AG09319 (cell line): ENCODE measurements at regions not wholly inside any gene's neighbourhood (a gene's known extent, or its start where the extent isn't known, plus 50 kb on each side); places are given as distances from the start of the nearest gene placed in this dataset.

Experiments
- DNase-seq: peaks from one replicate; pipeline ENCODE4 v3.0.0-alpha.2; 2010; ENCODE audit warnings: low read depth; ENCODE audit errors: extremely low read depth
- TF ChIP-seq, protein P1 (sequence below): IDR thresholded peaks from 2 replicates; pipeline ENCODE4 v1.5.1; 2011; ENCODE audit warnings: low read depth, mild to moderate bottlenecking, inconsistent platforms, low read length, moderate library complexity

DNA sequence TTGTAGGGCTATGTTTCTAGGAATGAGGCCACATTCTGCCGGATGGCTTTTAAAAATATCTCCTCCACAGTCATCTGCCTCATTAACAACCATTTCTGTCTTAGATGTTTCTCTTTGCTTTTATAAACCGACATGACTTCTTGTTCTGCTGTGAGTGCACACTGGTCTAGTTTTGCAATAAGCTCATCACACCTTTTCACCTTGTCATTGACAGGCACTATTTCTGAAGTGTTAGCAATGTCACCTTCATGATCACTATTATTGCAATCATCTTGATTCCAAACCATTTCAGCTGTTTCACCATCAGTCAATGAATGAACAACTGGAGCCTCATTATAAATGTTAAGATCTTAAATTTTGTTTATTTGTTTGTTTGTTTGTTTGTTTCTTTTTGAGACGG, 523.7 kb upstream of the DSEL start:
- DNase-seq: no peak
- TF ChIP-seq, protein P1, sequence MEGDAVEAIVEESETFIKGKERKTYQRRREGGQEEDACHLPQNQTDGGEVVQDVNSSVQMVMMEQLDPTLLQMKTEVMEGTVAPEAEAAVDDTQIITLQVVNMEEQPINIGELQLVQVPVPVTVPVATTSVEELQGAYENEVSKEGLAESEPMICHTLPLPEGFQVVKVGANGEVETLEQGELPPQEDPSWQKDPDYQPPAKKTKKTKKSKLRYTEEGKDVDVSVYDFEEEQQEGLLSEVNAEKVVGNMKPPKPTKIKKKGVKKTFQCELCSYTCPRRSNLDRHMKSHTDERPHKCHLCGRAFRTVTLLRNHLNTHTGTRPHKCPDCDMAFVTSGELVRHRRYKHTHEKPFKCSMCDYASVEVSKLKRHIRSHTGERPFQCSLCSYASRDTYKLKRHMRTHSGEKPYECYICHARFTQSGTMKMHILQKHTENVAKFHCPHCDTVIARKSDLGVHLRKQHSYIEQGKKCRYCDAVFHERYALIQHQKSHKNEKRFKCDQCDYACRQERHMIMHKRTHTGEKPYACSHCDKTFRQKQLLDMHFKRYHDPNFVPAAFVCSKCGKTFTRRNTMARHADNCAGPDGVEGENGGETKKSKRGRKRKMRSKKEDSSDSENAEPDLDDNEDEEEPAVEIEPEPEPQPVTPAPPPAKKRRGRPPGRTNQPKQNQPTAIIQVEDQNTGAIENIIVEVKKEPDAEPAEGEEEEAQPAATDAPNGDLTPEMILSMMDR: no peak

DNA sequence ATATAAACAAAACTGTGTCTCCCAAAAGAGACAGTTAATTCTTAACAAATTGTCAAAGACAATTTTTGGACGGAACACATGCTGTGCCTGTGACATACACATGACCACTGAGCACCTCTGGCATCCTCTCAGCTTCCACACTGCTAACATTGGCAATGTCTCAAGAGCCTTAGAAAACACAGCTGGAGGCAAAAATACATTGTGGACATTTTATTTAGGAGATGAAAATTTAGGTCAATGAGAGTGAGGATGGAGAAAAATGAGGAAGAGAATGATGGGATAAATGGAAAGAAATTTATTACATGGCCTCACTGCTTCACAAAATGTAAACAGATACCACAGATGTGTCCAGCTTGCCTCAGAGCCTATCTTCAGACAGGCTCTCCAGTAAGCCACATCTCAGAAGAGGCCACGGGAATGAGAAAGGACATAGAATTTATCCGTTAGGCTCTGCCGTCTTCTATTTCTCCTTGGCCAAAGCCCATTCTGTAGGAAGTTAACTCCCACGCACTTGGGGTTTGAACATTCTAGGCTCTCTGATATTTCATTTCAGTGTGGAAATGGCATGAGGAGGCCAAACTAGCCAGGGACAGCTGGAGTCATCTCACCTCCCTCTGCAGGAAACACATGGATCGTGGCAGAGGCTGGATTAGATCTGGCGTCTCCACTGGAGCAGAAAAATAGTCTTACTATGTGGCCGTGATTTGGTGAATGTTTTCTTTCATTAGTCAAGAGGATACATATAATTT, 519.4 kb upstream of the DSEL start:
- TF ChIP-seq, protein P1: no peak
- DNase-seq: no peak

DNA sequence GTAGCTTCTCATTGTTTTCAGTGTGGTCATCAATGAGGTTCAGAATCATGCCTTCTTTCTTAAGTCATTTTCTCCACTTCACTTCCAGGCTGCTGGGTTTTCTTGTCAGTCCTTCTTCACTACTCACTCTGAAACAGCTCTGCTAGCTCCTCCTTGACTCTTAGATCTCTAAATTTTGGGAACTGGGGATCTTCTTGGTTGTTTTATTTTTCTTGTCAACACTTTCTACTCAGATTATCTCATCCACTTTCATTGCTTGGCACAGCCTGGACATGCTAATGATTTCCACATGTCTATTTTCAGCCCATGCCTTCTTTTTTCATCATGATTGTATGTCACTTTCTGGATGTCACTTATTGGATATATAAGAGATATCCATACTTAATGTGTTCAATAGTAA, 517.8 kb upstream of the DSEL start:
- DNase-seq: peak; percentile 27
- TF ChIP-seq, protein P1: no peak

DNA sequence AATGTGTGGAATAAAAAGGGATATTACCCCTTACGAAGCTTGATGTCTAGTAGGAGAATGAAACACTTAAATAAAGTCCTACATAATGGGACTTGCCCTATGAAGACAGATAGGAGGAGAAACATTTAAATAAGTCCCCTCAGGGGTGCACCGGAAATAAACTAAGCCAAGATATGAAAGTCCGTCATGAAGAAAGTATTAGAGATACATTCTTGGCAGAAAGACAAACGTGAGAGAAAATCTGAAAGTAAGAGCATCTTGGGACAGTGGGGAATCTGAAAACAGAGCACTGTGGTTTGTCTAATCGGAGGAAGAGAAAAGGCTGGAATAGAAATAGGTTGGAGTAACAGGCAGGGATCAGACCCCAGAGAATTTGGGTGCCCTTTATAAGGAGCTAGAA, 516.9 kb upstream of the DSEL start:
- DNase-seq: no peak
- TF ChIP-seq, protein P1: no peak

DNA sequence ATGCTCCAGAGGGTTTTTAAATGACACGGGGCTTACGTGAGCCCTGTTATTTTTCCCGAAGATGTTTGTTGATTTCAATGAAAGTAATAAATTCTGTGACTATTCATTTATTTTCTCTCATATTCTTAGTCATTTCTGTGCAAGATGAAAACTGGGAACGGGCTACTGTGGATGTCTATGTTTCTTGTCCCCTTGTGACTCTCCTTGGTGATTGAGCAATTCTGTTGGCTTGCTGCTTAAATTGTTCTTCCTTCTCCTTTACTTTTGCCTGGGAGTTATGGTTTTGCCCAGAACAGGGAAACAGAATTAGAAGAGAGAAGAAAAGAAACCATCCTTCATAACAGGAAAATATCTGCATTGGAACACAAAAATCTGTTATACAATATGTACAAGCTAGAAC, 508.2 kb upstream of the DSEL start:
- TF ChIP-seq, protein P1: no peak
- no peak for DNase-seq

DNA sequence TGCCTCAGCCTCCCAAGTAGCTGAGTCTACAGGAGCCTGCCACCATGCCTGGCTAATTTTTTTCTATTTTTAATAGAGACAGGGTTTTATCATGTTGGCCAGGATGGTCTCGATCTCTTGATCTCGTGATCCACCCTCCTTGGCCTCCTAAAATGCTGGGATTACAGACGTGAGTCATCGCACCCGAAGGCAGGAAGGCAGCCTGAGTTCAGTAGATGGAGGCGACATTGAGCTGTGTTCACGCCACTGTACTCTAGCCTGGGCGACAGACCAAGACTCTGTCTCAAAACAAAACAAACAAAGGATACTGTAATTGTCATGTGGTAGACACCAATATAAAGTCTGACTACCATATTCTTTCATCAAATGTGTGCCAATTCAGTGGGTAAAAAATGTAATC, 500.9 kb upstream of the DSEL start:
- DNase-seq: no peak
- TF ChIP-seq, protein P1: no peak

DNA sequence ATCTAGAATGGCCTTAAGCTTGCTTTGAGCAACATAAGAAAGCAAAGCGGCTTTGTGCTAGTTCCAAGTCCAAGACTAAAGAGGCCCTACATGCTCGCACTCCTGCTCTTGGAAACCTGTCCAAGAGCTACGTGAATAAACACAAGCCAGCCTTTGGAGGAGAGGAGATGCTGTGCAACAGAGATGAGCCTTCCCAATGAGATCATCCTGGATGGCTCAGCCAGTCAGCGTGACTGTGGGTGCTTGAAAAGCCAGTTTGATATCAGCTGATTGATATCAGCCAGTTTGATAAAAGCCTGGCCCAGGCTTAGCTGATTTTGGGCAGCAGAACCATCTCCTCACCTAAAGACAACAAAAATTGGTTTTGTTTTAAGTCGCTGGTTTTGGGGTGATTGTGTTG, 481.0 kb upstream of the DSEL start:
- DNase-seq: no peak
- TF ChIP-seq, protein P1: no peak
